Loucy (cell line): ENCODE measurements at regions not wholly inside any gene's neighbourhood (a gene's known extent, or its start where the extent isn't known, plus 50 kb on each side); places are given as distances from the start of the nearest gene placed in this dataset.
"Not testable (repeated sequence)": the region's sequence is repeated elsewhere in the genome, so short reads cannot be mapped to it uniquely, and the experiment has no call there.

ENCODE experiments used
- EZH2phosphoT487 ChIP-seq: fragments of 200-600 bp; IDR thresholded peaks from 2 replicates; pipeline ENCODE4 v1.6.1; 2018; ENCODE audit warnings: antibody characterized with exemption, mild to moderate bottlenecking, moderate library complexity, borderline replicate concordance
- TF ChIP-seq, protein P1 (sequence below): fragments of 200-600 bp; sonication (generic); conservative IDR thresholded peaks from 2 replicates; pipeline ENCODE4 v1.5.1; 2014; ENCODE audit warnings: mild to moderate bottlenecking, antibody characterized with exemption, low read length

DNA sequence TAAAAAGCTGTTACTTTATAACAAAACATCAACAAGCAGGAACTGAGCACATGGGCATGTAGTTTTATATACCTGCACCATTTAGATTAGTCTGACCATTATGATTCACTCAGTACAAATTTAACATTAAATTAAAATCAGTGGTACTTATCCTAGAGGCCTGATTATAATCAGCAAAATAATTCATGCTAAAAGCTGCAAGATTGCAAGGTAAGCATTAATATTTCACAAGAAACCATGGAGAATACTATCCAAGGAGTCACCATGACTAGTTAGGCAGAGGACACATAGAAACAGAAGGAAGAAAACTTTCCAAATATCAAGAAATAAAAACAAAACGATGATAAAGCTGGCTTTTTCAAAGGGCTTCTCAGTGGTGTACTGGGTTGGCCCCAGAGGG, 297.5 kb downstream of the KLF13 start:
- TF ChIP-seq EZH2phosphoT487 = not testable (repeated sequence)
- TF ChIP-seq, protein P1, sequence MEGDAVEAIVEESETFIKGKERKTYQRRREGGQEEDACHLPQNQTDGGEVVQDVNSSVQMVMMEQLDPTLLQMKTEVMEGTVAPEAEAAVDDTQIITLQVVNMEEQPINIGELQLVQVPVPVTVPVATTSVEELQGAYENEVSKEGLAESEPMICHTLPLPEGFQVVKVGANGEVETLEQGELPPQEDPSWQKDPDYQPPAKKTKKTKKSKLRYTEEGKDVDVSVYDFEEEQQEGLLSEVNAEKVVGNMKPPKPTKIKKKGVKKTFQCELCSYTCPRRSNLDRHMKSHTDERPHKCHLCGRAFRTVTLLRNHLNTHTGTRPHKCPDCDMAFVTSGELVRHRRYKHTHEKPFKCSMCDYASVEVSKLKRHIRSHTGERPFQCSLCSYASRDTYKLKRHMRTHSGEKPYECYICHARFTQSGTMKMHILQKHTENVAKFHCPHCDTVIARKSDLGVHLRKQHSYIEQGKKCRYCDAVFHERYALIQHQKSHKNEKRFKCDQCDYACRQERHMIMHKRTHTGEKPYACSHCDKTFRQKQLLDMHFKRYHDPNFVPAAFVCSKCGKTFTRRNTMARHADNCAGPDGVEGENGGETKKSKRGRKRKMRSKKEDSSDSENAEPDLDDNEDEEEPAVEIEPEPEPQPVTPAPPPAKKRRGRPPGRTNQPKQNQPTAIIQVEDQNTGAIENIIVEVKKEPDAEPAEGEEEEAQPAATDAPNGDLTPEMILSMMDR = not testable (repeated sequence)
